ENCODE measurements at regions not wholly inside any gene's neighbourhood (a gene's known extent, or its start where the extent isn't known, plus 50 kb on each side); places are given as distances from the start of the nearest gene placed in this dataset.

GRCh38 chr3:35307296-35307695, 332.0 kb upstream of the ARPP21 start:
- TF ChIP-seq CTCF (IDR thresholded peaks at IDR 0.05) = no peak
- TF ChIP-seq POLR2A (IDR thresholded peaks at IDR 0.05) = no peak

Data from Peyer's patch (tissue), 4 donors.